PC-9 (cell line): ENCODE measurements at regions not wholly inside any gene's neighbourhood (a gene's known extent, or its start where the extent isn't known, plus 50 kb on each side); places are given as distances from the start of the nearest gene placed in this dataset.

ENCODE experiments used
- BruUV-seq: library from RNA; stranded (reverse); fragments of 400-500 nt; replicated peaks from 2 replicates; lab custom pipeline; 2021; lab: Mats Ljungman, UMichigan
- CTCF ChIA-PET: fragments of 300-600 bp; sonication (Branson Sonifier 250); formaldehyde crosslinking; loops from one replicate; lab custom pipeline; 2022; ENCODE audit warnings: antibody characterized with exemption; lab: Charles Lee
- POLR2A ChIA-PET: fragments of 300-600 bp; sonication (Branson Sonifier 250); formaldehyde crosslinking; loops from one replicate; lab custom pipeline; 2022; ENCODE audit warnings: antibody characterized with exemption; ENCODE audit not compliant: unreplicated experiment; lab: Charles Lee
- DNase-seq, 2 experiments: peaks; one replicate each; pipeline versions ENCODE4 v3.0.0 to v3.0.0-alpha.2; 2015 to 2022; ENCODE audit warnings: mixed read lengths in 1 of 2
- H2AFZ ChIP-seq: fragments of 200-600 bp; sonication (generic); 2 replicates; pipeline ENCODE4 v1.8.1; 2017; ENCODE audit warnings: antibody characterized with exemption
- H3F3A ChIP-seq: fragments of 200-600 bp; sonication (generic); 2 replicates; pipeline ENCODE4 v1.8.1; 2017; ENCODE audit warnings: antibody characterized with exemption, mild to moderate bottlenecking, low read depth; ENCODE audit not compliant: insufficient read depth
- H3K27ac ChIP-seq: fragments of 200-600 bp; sonication (generic); 2 replicates; pipeline ENCODE4 v1.6.1; 2016; ENCODE audit warnings: mixed run types
- H3K27me3 ChIP-seq: fragments of 200-600 bp; sonication (generic); 2 replicates; pipeline ENCODE4 v1.6.1; 2016; ENCODE audit warnings: low read depth, mixed run types; ENCODE audit not compliant: insufficient read depth
- H3K36me3 ChIP-seq: fragments of 200-600 bp; sonication (generic); 2 replicates; pipeline ENCODE4 v1.6.1; 2016; ENCODE audit warnings: low read depth, mixed run types
- H3K4me1 ChIP-seq: fragments of 200-600 bp; sonication (generic); replicated peaks from 2 replicates; pipeline ENCODE4 v1.6.1; 2016; ENCODE audit warnings: mixed run types; ENCODE audit not compliant: insufficient read depth
- H3K4me2 ChIP-seq: fragments of 200-600 bp; sonication (generic); 2 replicates; pipeline ENCODE4 v1.6.1; 2017; ENCODE audit warnings: mixed run types
- H3K4me3 ChIP-seq: fragments of 200-600 bp; sonication (generic); 2 replicates; pipeline ENCODE4 v1.6.1; 2016; ENCODE audit warnings: mixed run types
- H3K79me2 ChIP-seq: fragments of 200-600 bp; sonication (generic); 2 replicates; pipeline ENCODE4 v1.6.1; 2017; ENCODE audit warnings: low read depth, mixed run types
- H3K9me2 ChIP-seq: fragments of 200-600 bp; sonication (generic); 2 replicates; pipeline ENCODE4 v1.8.1; 2017; ENCODE audit warnings: mild to moderate bottlenecking; ENCODE audit not compliant: insufficient read depth
- H3K9me3 ChIP-seq: fragments of 200-600 bp; sonication (generic); 2 replicates; pipeline ENCODE4 v1.8.1; 2016; ENCODE audit warnings: low read depth; ENCODE audit not compliant: insufficient read depth
- H4K20me1 ChIP-seq: fragments of 200-600 bp; sonication (generic); 2 replicates; pipeline ENCODE4 v1.8.1; 2017; ENCODE audit not compliant: insufficient read depth
- CTCF ChIP-seq: fragments of 200-600 bp; sonication (generic); conservative IDR thresholded peaks from 2 replicates; pipeline ENCODE4 v1.6.1; 2017; ENCODE audit warnings: mixed run types, antibody characterized with exemption, mild to moderate bottlenecking, moderate library complexity
- EZH2 ChIP-seq: fragments of 200-600 bp; sonication (generic); IDR thresholded peaks from 2 replicates; pipeline ENCODE4 v1.8.0; 2017; ENCODE audit warnings: antibody characterized with exemption, low read depth
- intact Hi-C: fragments of 100-400 bp; cut with micrococcal nuclease; formaldehyde crosslinking; loops from one replicate; pipeline ENCODE4 v1.10.0; 2022; ENCODE audit not compliant: unreplicated experiment

- Histone ChIP-seq H4K20me1 (no peaks in the 10 kb centered on the region), H3K4me3 (no peak overlapping the region), H3F3A (no peaks in the 10 kb centered on the region), H3K27ac (no peak overlapping the region), H2AFZ (no peak overlapping the region), H3K4me2 (no peak overlapping the region), H3K9me2 (no peaks in the 10 kb centered on the region), H3K79me2 (no peaks in the 10 kb centered on the region), H3K9me3 (no peaks in the 10 kb centered on the region), H3K4me1 (no peaks in the 10 kb centered on the region), H3K27me3 (no peaks in the 10 kb centered on the region), H3K36me3 (no peaks in the 10 kb centered on the region)
- intact Hi-C loops = no loop called here
- TF ChIP-seq EZH2 (no peak), CTCF (no peak)
- ChIA-PET CTCF (no interaction called here), POLR2A (no interaction called here)
- no peak for DNase-seq
- BruUV-seq = no TSS peak
These were observed 586.3 kb downstream of the ADGRL2 start for GRCh38 chr1:82387012-82387366.

GRCh38 chr1:82386365-82387011 lies 585.8 kb downstream of the ADGRL2 start:
- ChIA-PET POLR2A (no interaction called here), CTCF (interaction anchor here (0.6 kb wide), 1 partner anchor 9 kb away, joined by 5 read pairs; no protein-coding TSS in a partner anchor)
- intact Hi-C loops = no loop called here
- Histone ChIP-seq H3K9me2 (no peaks in the 10 kb centered on the region), H3F3A (no peaks in the 10 kb centered on the region), H4K20me1 (no peaks in the 10 kb centered on the region), H3K4me2 (no peak overlapping the region), H3K27me3 (no peaks in the 10 kb centered on the region), H3K27ac (no peak overlapping the region), H3K9me3 (no peaks in the 10 kb centered on the region), H3K36me3 (no peaks in the 10 kb centered on the region), H3K4me1 (no peaks in the 10 kb centered on the region), H3K4me3 (no peak overlapping the region), H2AFZ (no peak overlapping the region), H3K79me2 (no peaks in the 10 kb centered on the region)
- BruUV-seq = no TSS peak
- DNase-seq = no peak
- TF ChIP-seq EZH2 = no peak
- TF ChIP-seq CTCF = no peak

GRCh38 chr1:82384776-82385175 lies 584.0 kb downstream of the ADGRL2 start:
- no peaks in the 10 kb centered on the region for H3K27me3 ChIP-seq
- ChIA-PET CTCF (no interaction called here), POLR2A (no interaction called here)
- TF ChIP-seq EZH2 (no peak), CTCF (no peak)
- no peak overlapping the region for H3K4me2 ChIP-seq
- peaks cover 3% of the 10 kb centered on the region; the same call in 1 of the 2 replicates for H3K9me3 ChIP-seq
- H3F3A ChIP-seq = no peaks in the 10 kb centered on the region
- intact Hi-C loops = no loop called here
- H3K79me2 ChIP-seq = no peaks in the 10 kb centered on the region
- DNase-seq = no peak
- no peaks in the 10 kb centered on the region for H4K20me1 ChIP-seq
- BruUV-seq = no TSS peak
- no peak overlapping the region for H3K4me3 ChIP-seq
- no peaks in the 10 kb centered on the region for H3K9me2 ChIP-seq
- no peaks in the 10 kb centered on the region for H3K36me3 ChIP-seq
- no peaks in the 10 kb centered on the region for H3K4me1 ChIP-seq
- H3K27ac ChIP-seq = no peak overlapping the region
- H2AFZ ChIP-seq = no peak overlapping the region
